ENCODE measurements at regions not wholly inside any gene's neighbourhood (a gene's known extent, or its start where the extent isn't known, plus 50 kb on each side); places are given as distances from the start of the nearest gene placed in this dataset.

- H3K27me3 Mint-ChIP-seq: no peaks in the 10 kb centered on the region
- no peak for ATAC-seq (replicated peaks)
- no peak overlapping the region for H3K27ac Mint-ChIP-seq
- no peaks in the 10 kb centered on the region for H3K4me1 Mint-ChIP-seq
- H3K9me3 Mint-ChIP-seq: peaks cover 24% of the 10 kb centered on the region
- H3K36me3 Mint-ChIP-seq (ENCODE audit: low read depth): no peaks in the 10 kb centered on the region
- H3K4me3 Mint-ChIP-seq: no peak overlapping the region
Measured at GRCh38 chr11:42591841-42592240, 720.0 kb upstream of the API5 start.

GRCh38 chr11:42593441-42593840 lies 718.4 kb upstream of the API5 start:
- ATAC-seq (replicated peaks): no peak
- Mint-ChIP-seq H3K36me3 (ENCODE audit: low read depth) (no peaks in the 10 kb centered on the region), H3K4me3 (no peak overlapping the region), H3K4me1 (no peaks in the 10 kb centered on the region), H3K27ac (no peak overlapping the region), H3K9me3 (peaks cover 25% of the 10 kb centered on the region), H3K27me3 (no peaks in the 10 kb centered on the region)

- peaks cover 17% of the 10 kb centered on the region for H3K9me3 Mint-ChIP-seq
- no peak overlapping the region for H3K27ac Mint-ChIP-seq
- no peaks in the 10 kb centered on the region for H3K36me3 Mint-ChIP-seq (ENCODE audit: low read depth)
- H3K4me3 Mint-ChIP-seq: no peak overlapping the region
- H3K27me3 Mint-ChIP-seq: no peaks in the 10 kb centered on the region
- no peak for ATAC-seq (replicated peaks)
- no peaks in the 10 kb centered on the region for H3K4me1 Mint-ChIP-seq
Measured at GRCh38 chr11:42595876-42596275, 715.9 kb upstream of the API5 start.

GRCh38 chr11:42596576-42597145 lies 715.1 kb upstream of the API5 start:
- Mint-ChIP-seq H3K27ac (no peak overlapping the region), H3K36me3 (ENCODE audit: low read depth) (no peaks in the 10 kb centered on the region), H3K27me3 (no peaks in the 10 kb centered on the region), H3K4me1 (no peaks in the 10 kb centered on the region), H3K4me3 (no peak overlapping the region), H3K9me3 (peaks cover 17% of the 10 kb centered on the region)
- ATAC-seq (replicated peaks): no peak

GRCh38 chr11:42598341-42598740 lies 713.5 kb upstream of the API5 start:
- H3K27me3 Mint-ChIP-seq: no peaks in the 10 kb centered on the region
- peaks cover 17% of the 10 kb centered on the region for H3K9me3 Mint-ChIP-seq
- H3K4me3 Mint-ChIP-seq: no peak overlapping the region
- no peaks in the 10 kb centered on the region for H3K36me3 Mint-ChIP-seq (ENCODE audit: low read depth)
- no peaks in the 10 kb centered on the region for H3K4me1 Mint-ChIP-seq
- no peak overlapping the region for H3K27ac Mint-ChIP-seq
- ATAC-seq (replicated peaks): no peak

- Mint-ChIP-seq H3K9me3 (peaks cover 8% of the 10 kb centered on the region), H3K27ac (no peak overlapping the region), H3K36me3 (ENCODE audit: low read depth) (no peaks in the 10 kb centered on the region), H3K4me1 (no peaks in the 10 kb centered on the region), H3K4me3 (no peak overlapping the region), H3K27me3 (no peaks in the 10 kb centered on the region)
- ATAC-seq (replicated peaks): no peak
Measured at GRCh38 chr11:42620796-42621195, 691.0 kb upstream of the API5 start.

GRCh38 chr11:42625757-42626665 lies 685.8 kb upstream of the API5 start:
- no peaks in the 10 kb centered on the region for H3K36me3 Mint-ChIP-seq (ENCODE audit: low read depth)
- H3K9me3 Mint-ChIP-seq: peaks cover 8% of the 10 kb centered on the region
- no peaks in the 10 kb centered on the region for H3K27me3 Mint-ChIP-seq
- H3K4me1 Mint-ChIP-seq: no peaks in the 10 kb centered on the region
- no peak overlapping the region for H3K27ac Mint-ChIP-seq
- H3K4me3 Mint-ChIP-seq: no peak overlapping the region
- no peak for ATAC-seq (replicated peaks)

- no peak for ATAC-seq (replicated peaks)
- H3K9me3 Mint-ChIP-seq: peaks cover 22% of the 10 kb centered on the region
- no peaks in the 10 kb centered on the region for H3K36me3 Mint-ChIP-seq (ENCODE audit: low read depth)
- H3K4me1 Mint-ChIP-seq: no peaks in the 10 kb centered on the region
- H3K27me3 Mint-ChIP-seq: no peaks in the 10 kb centered on the region
- H3K4me3 Mint-ChIP-seq: no peak overlapping the region
- H3K27ac Mint-ChIP-seq: no peak overlapping the region
Measured at GRCh38 chr11:42631220-42631843, 680.5 kb upstream of the API5 start.

- no peak for ATAC-seq (replicated peaks)
- Mint-ChIP-seq H3K27ac (no peak overlapping the region), H3K36me3 (ENCODE audit: low read depth) (no peaks in the 10 kb centered on the region), H3K27me3 (no peaks in the 10 kb centered on the region), H3K9me3 (peaks cover 8% of the 10 kb centered on the region), H3K4me1 (no peaks in the 10 kb centered on the region), H3K4me3 (no peak overlapping the region)
Measured at GRCh38 chr11:42646959-42647358, 664.8 kb upstream of the API5 start.

- Mint-ChIP-seq H3K27me3 (no peaks in the 10 kb centered on the region), H3K36me3 (ENCODE audit: low read depth) (no peaks in the 10 kb centered on the region), H3K4me3 (no peak overlapping the region), H3K9me3 (peaks cover 4% of the 10 kb centered on the region), H3K4me1 (no peaks in the 10 kb centered on the region), H3K27ac (no peak overlapping the region)
- no peak for ATAC-seq (replicated peaks)
Measured at GRCh38 chr11:42647993-42648392, 663.8 kb upstream of the API5 start.

- H3K4me3 Mint-ChIP-seq: no peak overlapping the region
- no peaks in the 10 kb centered on the region for H3K4me1 Mint-ChIP-seq
- H3K27ac Mint-ChIP-seq: no peak overlapping the region
- H3K36me3 Mint-ChIP-seq (ENCODE audit: low read depth): no peaks in the 10 kb centered on the region
- no peak for ATAC-seq (replicated peaks)
- peaks cover 4% of the 10 kb centered on the region for H3K9me3 Mint-ChIP-seq
- no peaks in the 10 kb centered on the region for H3K27me3 Mint-ChIP-seq
Measured at GRCh38 chr11:42651621-42652020, 660.2 kb upstream of the API5 start.

- Mint-ChIP-seq H3K4me3 (no peak overlapping the region), H3K4me1 (no peaks in the 10 kb centered on the region), H3K9me3 (peaks cover 12% of the 10 kb centered on the region), H3K27me3 (no peaks in the 10 kb centered on the region), H3K27ac (no peak overlapping the region), H3K36me3 (ENCODE audit: low read depth) (no peaks in the 10 kb centered on the region)
- no peak for ATAC-seq (replicated peaks)
Measured at GRCh38 chr11:42657169-42657568, 654.6 kb upstream of the API5 start.

GRCh38 chr11:42661942-42662341 lies 649.9 kb upstream of the API5 start:
- ATAC-seq (replicated peaks): no peak
- Mint-ChIP-seq H3K4me3 (no peak overlapping the region), H3K4me1 (no peaks in the 10 kb centered on the region), H3K36me3 (ENCODE audit: low read depth) (no peaks in the 10 kb centered on the region), H3K9me3 (peaks cover 31% of the 10 kb centered on the region), H3K27me3 (no peaks in the 10 kb centered on the region), H3K27ac (no peak overlapping the region)

- H3K4me3 Mint-ChIP-seq: no peak overlapping the region
- no peaks in the 10 kb centered on the region for H3K36me3 Mint-ChIP-seq (ENCODE audit: low read depth)
- H3K27me3 Mint-ChIP-seq: no peaks in the 10 kb centered on the region
- no peak overlapping the region for H3K27ac Mint-ChIP-seq
- H3K9me3 Mint-ChIP-seq: peaks cover 30% of the 10 kb centered on the region
- no peak for ATAC-seq (replicated peaks)
- H3K4me1 Mint-ChIP-seq: no peaks in the 10 kb centered on the region
Measured at GRCh38 chr11:42669248-42669976, 642.4 kb upstream of the API5 start.

All from activated T-helper 17 cell treated with anti-CD3 and anti-CD28 coated beads, Interleukin-2, amount 50 U/mL, for 72 hours (primary cell).